SK-N-SH (cell line): ENCODE measurements at regions not wholly inside any gene's neighbourhood (a gene's known extent, or its start where the extent isn't known, plus 50 kb on each side); places are given as distances from the start of the nearest gene placed in this dataset.

ENCODE experiments used
- CTCF ChIP-seq: fragments of 200-600 bp; sonication (generic); IDR thresholded peaks from 2 replicates; pipeline ENCODE4 v1.6.1; 2017; ENCODE audit warnings: antibody characterized with exemption, mild to moderate bottlenecking, moderate library complexity
- GABPA ChIP-seq: IDR thresholded peaks from 2 replicates; pipeline ENCODE4 v1.4.0; 2012; ENCODE audit warnings: low read depth, mild to moderate bottlenecking
- GATA2 ChIP-seq: sonication (generic); formaldehyde crosslinking; IDR thresholded peaks from 2 replicates; pipeline ENCODE4 v1.5.0; 2020; ENCODE audit warnings: mild to moderate bottlenecking, missing genetic modification reagents
- IRF3 ChIP-seq: fragments of 150-350 bp; IDR thresholded peaks from 2 replicates; pipeline ENCODE4 v1.6.1; 2016; ENCODE audit warnings: mild to moderate bottlenecking, low read depth, low read length
- JUND ChIP-seq: IDR thresholded peaks from 2 replicates; pipeline ENCODE4 v1.4.0; 2012
- MAX ChIP-seq: IDR thresholded peaks from 2 replicates; pipeline ENCODE4 v1.4.0; 2012; ENCODE audit warnings: low read depth
- MEF2A ChIP-seq: IDR thresholded peaks from 2 replicates; pipeline ENCODE4 v1.4.0; 2012; ENCODE audit warnings: low read depth, borderline replicate concordance
- NRF1 ChIP-seq: IDR thresholded peaks from 2 replicates; pipeline ENCODE4 v1.6.1; 2012; ENCODE audit warnings: low read depth, mild to moderate bottlenecking, low read length
- PBX3 ChIP-seq: IDR thresholded peaks from 2 replicates; pipeline ENCODE4; 2012
- POLR2AphosphoS5 ChIP-seq: IDR thresholded peaks from 2 replicates; pipeline ENCODE4 v1.6.1; 2012; ENCODE audit warnings: low read depth, low read length
- SIN3A ChIP-seq: IDR thresholded peaks from 2 replicates; pipeline ENCODE4 v1.6.1; 2012; ENCODE audit warnings: low read depth, mild to moderate bottlenecking, low read length, moderate library complexity, borderline replicate concordance
- TAF1 ChIP-seq: IDR thresholded peaks from 2 replicates; pipeline ENCODE4 v1.6.1; 2012; ENCODE audit warnings: low read depth, mild to moderate bottlenecking, low read length, moderate library complexity, borderline replicate concordance
- TCF12 ChIP-seq: IDR thresholded peaks from 2 replicates; pipeline ENCODE4 v1.4.0; 2012
- USF2 ChIP-seq: fragments of 150-350 bp; IDR thresholded peaks from 2 replicates; pipeline ENCODE4 v1.6.1; 2017; ENCODE audit warnings: antibody characterized with exemption, low read length, low read depth, borderline replicate concordance

- TF ChIP-seq TAF1 (no peak), CTCF (no peak), MEF2A (no peak), USF2 (no peak), SIN3A (no peak), MAX (no peak), NRF1 (no peak), POLR2AphosphoS5 (no peak), GABPA (no peak), JUND (no peak), IRF3 (no peak), TCF12 (no peak), GATA2 (CRISPR knock-in tag) (no peak), PBX3 (no peak)
Measured at GRCh38 chr3:78279091-78279490, 1239.2 kb downstream of the ROBO2 start.
